GM23248 (cell line): ENCODE measurements at regions not wholly inside any gene's neighbourhood (a gene's known extent, or its start where the extent isn't known, plus 50 kb on each side); places are given as distances from the start of the nearest gene placed in this dataset.

ENCODE experiments used
- EZH2 ChIP-seq: fragments of 200-600 bp; sonication (generic); IDR thresholded peaks from 2 replicates; pipeline ENCODE4 v1.6.1; 2018; ENCODE audit warnings: antibody characterized with exemption, mild to moderate bottlenecking; ENCODE audit not compliant: insufficient read depth, poor library complexity, severe bottlenecking
- EZH2phosphoT487 ChIP-seq: fragments of 200-600 bp; sonication (generic); IDR thresholded peaks from 2 replicates; pipeline ENCODE4 v1.6.1; 2018; ENCODE audit warnings: antibody characterized with exemption, moderate library complexity, mild to moderate bottlenecking, low read depth; ENCODE audit not compliant: insufficient read depth

GRCh38 chr10:78116361-78116760, 82.7 kb downstream of the RPS24 start:
- TF ChIP-seq EZH2 (no peak), EZH2phosphoT487 (no peak)
